ENCODE measurements at regions not wholly inside any gene's neighbourhood (a gene's known extent, or its start where the extent isn't known, plus 50 kb on each side); places are given as distances from the start of the nearest gene placed in this dataset.

GRCh38 chr1:175887981-175888428 lies 144.6 kb upstream of the TNR start:
- no peak for TF ChIP-seq POLR2A (IDR thresholded peaks at IDR 0.05)
- TF ChIP-seq CTCF (IDR thresholded peaks at IDR 0.05) = peak; percentile 21 to 47 (median 34)
